ENCODE measurements at regions not wholly inside any gene's neighbourhood (a gene's known extent, or its start where the extent isn't known, plus 50 kb on each side); places are given as distances from the start of the nearest gene placed in this dataset.

GRCh38 chr2:94947097-94948016 is 76.1 kb downstream of the TEKT4 start:
- TF ChIP-seq CTCF (IDR thresholded peaks at IDR 0.05) (no peak), POLR2A (IDR thresholded peaks at IDR 0.05) (no peak)
